ENCODE measurements at regions not wholly inside any gene's neighbourhood (a gene's known extent, or its start where the extent isn't known, plus 50 kb on each side); places are given as distances from the start of the nearest gene placed in this dataset.

DNA sequence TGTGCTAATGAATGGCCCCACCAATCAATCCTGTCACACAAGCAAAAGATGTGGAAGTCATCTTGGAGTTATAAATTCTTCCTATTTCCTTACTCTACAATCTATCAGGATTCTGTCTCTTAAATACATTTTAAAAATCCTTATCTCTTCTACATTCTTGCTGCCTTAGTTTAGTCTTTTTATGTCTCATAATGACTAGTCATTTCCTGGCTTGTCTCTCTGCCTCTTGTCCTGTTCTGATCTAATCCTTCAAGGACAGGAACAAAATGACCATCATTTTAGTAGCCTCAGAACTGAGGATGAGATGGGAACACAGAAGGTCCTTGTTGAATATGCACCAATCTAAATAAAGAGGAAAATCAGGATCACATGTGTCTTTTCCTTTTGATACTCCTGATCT is 56.6 kb upstream of the LIN7C start:
- TF ChIP-seq, protein P1, sequence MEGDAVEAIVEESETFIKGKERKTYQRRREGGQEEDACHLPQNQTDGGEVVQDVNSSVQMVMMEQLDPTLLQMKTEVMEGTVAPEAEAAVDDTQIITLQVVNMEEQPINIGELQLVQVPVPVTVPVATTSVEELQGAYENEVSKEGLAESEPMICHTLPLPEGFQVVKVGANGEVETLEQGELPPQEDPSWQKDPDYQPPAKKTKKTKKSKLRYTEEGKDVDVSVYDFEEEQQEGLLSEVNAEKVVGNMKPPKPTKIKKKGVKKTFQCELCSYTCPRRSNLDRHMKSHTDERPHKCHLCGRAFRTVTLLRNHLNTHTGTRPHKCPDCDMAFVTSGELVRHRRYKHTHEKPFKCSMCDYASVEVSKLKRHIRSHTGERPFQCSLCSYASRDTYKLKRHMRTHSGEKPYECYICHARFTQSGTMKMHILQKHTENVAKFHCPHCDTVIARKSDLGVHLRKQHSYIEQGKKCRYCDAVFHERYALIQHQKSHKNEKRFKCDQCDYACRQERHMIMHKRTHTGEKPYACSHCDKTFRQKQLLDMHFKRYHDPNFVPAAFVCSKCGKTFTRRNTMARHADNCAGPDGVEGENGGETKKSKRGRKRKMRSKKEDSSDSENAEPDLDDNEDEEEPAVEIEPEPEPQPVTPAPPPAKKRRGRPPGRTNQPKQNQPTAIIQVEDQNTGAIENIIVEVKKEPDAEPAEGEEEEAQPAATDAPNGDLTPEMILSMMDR (IDR thresholded peaks at IDR 0.05) = no peak
- TF ChIP-seq EZH2 (IDR thresholded peaks at IDR 0.05; ENCODE audit: borderline replicate concordance, insufficient read depth, low read depth, low read length, poor library complexity, severe bottlenecking) = no peak

Data from B cell (primary cell).